OCI-LY3 (cell line): ENCODE measurements at regions not wholly inside any gene's neighbourhood (a gene's known extent, or its start where the extent isn't known, plus 50 kb on each side); places are given as distances from the start of the nearest gene placed in this dataset.

Experiments used
- H2AFZ ChIP-seq: fragments of 200-600, 300-600 bp; shearing (Covaris generic); 2 replicates; pipeline ENCODE4 v1.6.0; 2014; ENCODE audit warnings: antibody characterized with exemption, low read depth, low read length
- H3K27ac ChIP-seq: fragments of 200-600, 300-600 bp; sonication (generic); 2 replicates; pipeline ENCODE4 v1.5.1; 2014; ENCODE audit warnings: mild to moderate bottlenecking, low read length, moderate library complexity, mixed read lengths
- H3K27me3 ChIP-seq: fragments of 200-600, 300-600 bp; sonication (generic); 2 replicates; pipeline ENCODE4 v1.6.1; 2014; ENCODE audit warnings: low read depth, low read length, mixed read lengths
- H3K36me3 ChIP-seq: fragments of 200-600, 300-600 bp; sonication (generic); replicated peaks from 2 replicates; pipeline ENCODE3; 2014; ENCODE audit warnings: low read depth, low read length, mixed read lengths
- H3K4me1 ChIP-seq: fragments of 300-600, 200-600 bp; sonication (generic); 2 replicates; pipeline ENCODE4 v1.6.1; 2014; ENCODE audit warnings: low read length, mixed read lengths
- H3K4me2 ChIP-seq: fragments of 200-600, 300-600 bp; sonication (generic); 2 replicates; pipeline ENCODE4 v1.6.1; 2014; ENCODE audit warnings: low read length, mixed read lengths
- H3K4me3 ChIP-seq: fragments of 300-600, 200-600 bp; sonication (generic); 2 replicates; pipeline ENCODE4 v1.5.1; 2014; ENCODE audit warnings: antibody characterized with exemption, mild to moderate bottlenecking, low read length, moderate library complexity
- H3K79me2 ChIP-seq: fragments of 300-600, 200-600 bp; shearing (Covaris generic); 2 replicates; pipeline ENCODE4 v1.6.1; 2014; ENCODE audit warnings: mild to moderate bottlenecking, low read length, mixed read lengths
- H3K9ac ChIP-seq: fragments of 300-600, 200-600 bp; shearing (Covaris generic); 2 replicates; pipeline ENCODE4 v1.6.0; 2014; ENCODE audit warnings: mild to moderate bottlenecking, low read length, moderate library complexity
- H3K9me3 ChIP-seq: fragments of 200-600, 300-600 bp; shearing (Covaris generic); 2 replicates; pipeline ENCODE4 v1.6.1; 2014; ENCODE audit warnings: low read length, mixed read lengths; ENCODE audit not compliant: insufficient read depth
- H4K20me1 ChIP-seq: fragments of 200-600, 300-600 bp; sonication (generic); 2 replicates; pipeline ENCODE4 v1.6.1; 2016; ENCODE audit warnings: low read length, mixed read lengths; ENCODE audit not compliant: insufficient read depth
- CTCF ChIP-seq: fragments of 200-600, 300-600 bp; sonication (generic); IDR thresholded peaks from 2 replicates; pipeline ENCODE4 v1.5.1; 2014; ENCODE audit warnings: antibody characterized with exemption, low read length, low read depth
- EZH2phosphoT487 ChIP-seq: fragments of 200-600 bp; shearing (Covaris generic); IDR thresholded peaks from 2 replicates; pipeline ENCODE4 v1.6.1; 2018; ENCODE audit warnings: antibody characterized with exemption, mixed run types, low read depth

- no peaks in the 10 kb centered on the region for H3K79me2 ChIP-seq
- H3K36me3 ChIP-seq, result no peaks in the 10 kb centered on the region
- no peaks in the 10 kb centered on the region for H3K27me3 ChIP-seq
- no peak overlapping the region for H3K4me3 ChIP-seq
- no peak overlapping the region for H3K4me2 ChIP-seq
- no peaks in the 10 kb centered on the region for H3K9me3 ChIP-seq
- H2AFZ ChIP-seq, result no peak overlapping the region
- no peak overlapping the region for H3K9ac ChIP-seq
- no peaks in the 10 kb centered on the region for H3K4me1 ChIP-seq
- TF ChIP-seq CTCF (no peak), EZH2phosphoT487 (no peak)
- no peak overlapping the region for H3K27ac ChIP-seq
- no peaks in the 10 kb centered on the region for H4K20me1 ChIP-seq
Measured at GRCh38 chr10:124222318-124222987, 129.1 kb upstream of the CHST15 start.

- Histone ChIP-seq H3K9ac (no peak overlapping the region), H3K27ac (no peak overlapping the region), H3K4me1 (no peaks in the 10 kb centered on the region), H3K4me3 (no peak overlapping the region), H3K27me3 (no peaks in the 10 kb centered on the region), H2AFZ (no peak overlapping the region), H3K36me3 (no peaks in the 10 kb centered on the region), H4K20me1 (no peaks in the 10 kb centered on the region), H3K9me3 (no peaks in the 10 kb centered on the region), H3K4me2 (no peak overlapping the region), H3K79me2 (no peaks in the 10 kb centered on the region)
- TF ChIP-seq EZH2phosphoT487, result no peak
- TF ChIP-seq CTCF, result no peak
Measured at GRCh38 chr10:124221356-124222317, 128.2 kb upstream of the CHST15 start.

GRCh38 chr10:124220971-124221355 lies 127.6 kb upstream of the CHST15 start:
- Histone ChIP-seq H3K27me3 (no peaks in the 10 kb centered on the region), H3K79me2 (no peaks in the 10 kb centered on the region), H3K9ac (no peak overlapping the region), H3K4me2 (no peak overlapping the region), H3K27ac (no peak overlapping the region), H3K36me3 (no peaks in the 10 kb centered on the region), H3K4me1 (no peaks in the 10 kb centered on the region), H4K20me1 (no peaks in the 10 kb centered on the region), H2AFZ (no peak overlapping the region), H3K9me3 (no peaks in the 10 kb centered on the region), H3K4me3 (no peak overlapping the region)
- no peak for TF ChIP-seq CTCF
- TF ChIP-seq EZH2phosphoT487, result no peak

GRCh38 chr10:124220547-124220946 lies 127.1 kb upstream of the CHST15 start:
- H4K20me1 ChIP-seq, result no peaks in the 10 kb centered on the region
- H3K27ac ChIP-seq, result no peak overlapping the region
- no peaks in the 10 kb centered on the region for H3K27me3 ChIP-seq
- no peaks in the 10 kb centered on the region for H3K79me2 ChIP-seq
- TF ChIP-seq EZH2phosphoT487 (no peak), CTCF (no peak)
- H3K4me1 ChIP-seq, result no peaks in the 10 kb centered on the region
- no peaks in the 10 kb centered on the region for H3K36me3 ChIP-seq
- no peak overlapping the region for H3K9ac ChIP-seq
- H3K4me2 ChIP-seq, result no peak overlapping the region
- no peak overlapping the region for H3K4me3 ChIP-seq
- no peaks in the 10 kb centered on the region for H3K9me3 ChIP-seq
- no peak overlapping the region for H2AFZ ChIP-seq
